Lower leg skin (tissue), 4 donors: ENCODE measurements at regions not wholly inside any gene's neighbourhood (a gene's known extent, or its start where the extent isn't known, plus 50 kb on each side); places are given as distances from the start of the nearest gene placed in this dataset.
"Not testable (repeated sequence)": the region's sequence is repeated elsewhere in the genome, so short reads cannot be mapped to it uniquely, and the experiment has no call there.

ENCODE experiments used
- DNase-seq, 2 donors: peaks; one replicate each; pipeline ENCODE4 v3.0.0-alpha.2; 2019; ENCODE audit warnings: low spot score in 2 of 2
- H3K4me3 ChIP-seq: fragments of 200-600 bp; sonication (generic); 2 replicates; pipeline ENCODE4 v1.5.1; 2017; ENCODE audit warnings: mild to moderate bottlenecking, low read depth; ENCODE audit not compliant: poor library complexity, severe bottlenecking
- CTCF ChIP-seq, 3 donors: fragments of 450-650 bp; IDR thresholded peaks; one replicate each; pipeline ENCODE4 v1.5.1; 2016; ENCODE audit warnings: antibody characterized with exemption in 3 of 3, mild to moderate bottlenecking in 3 of 3, moderate library complexity in 2 of 3
- POLR2A ChIP-seq, 2 donors: fragments of 450-650 bp; IDR thresholded peaks; one replicate each; pipeline ENCODE4 v1.6.1; 2016 to 2017; ENCODE audit warnings: antibody characterized with exemption in 2 of 2, mild to moderate bottlenecking in 1 of 2, moderate library complexity in 1 of 2
- WGBS, 2 donors: methylation state at CpG; one replicate each; pipeline ENCODE4 v1.1.5; 2018; 5-methylcytosine and 5-hydroxymethylcytosine counted together
- intact Hi-C: fragments of 100-400 bp; cut with DNase I; formaldehyde crosslinking; loops from one replicate; pipeline ENCODE4 v1.15.0; 2023; ENCODE audit warnings: low total_unique reads

- intact Hi-C loops, result no loop called here
- TF ChIP-seq POLR2A (IDR thresholded peaks at IDR 0.05) (no peak), CTCF (IDR thresholded peaks at IDR 0.05) (no peak)
- H3K4me3 ChIP-seq, result no peak overlapping the region
- DNase-seq, result no peak
Measured at GRCh38 chr3:67946436-67946835, 292.0 kb upstream of the SUCLG2 start.

- DNase-seq, result no peak
- 73 to 78% methylated on average over 1 of the region's 1 CpG for WGBS, 2 donors
- TF ChIP-seq POLR2A (IDR thresholded peaks at IDR 0.05) (no peak), CTCF (IDR thresholded peaks at IDR 0.05) (no peak)
- intact Hi-C loops, result no loop called here
- no peak overlapping the region for H3K4me3 ChIP-seq
Measured at GRCh38 chr3:67943546-67943945, 289.1 kb upstream of the SUCLG2 start.

GRCh38 chr3:67941433-67942030 lies 287.1 kb upstream of the SUCLG2 start:
- TF ChIP-seq POLR2A (IDR thresholded peaks at IDR 0.05), result no peak
- TF ChIP-seq CTCF (IDR thresholded peaks at IDR 0.05), result no peak
- WGBS, 2 donors, result 58 to 78% methylated on average over 3 of the region's 3 CpGs
- no peak overlapping the region for H3K4me3 ChIP-seq
- no peak for DNase-seq
- intact Hi-C loops, result no loop called here

- DNase-seq, result no peak
- no peak overlapping the region for H3K4me3 ChIP-seq
- intact Hi-C loops, result no loop called here
- no peak for TF ChIP-seq POLR2A (IDR thresholded peaks at IDR 0.05)
- TF ChIP-seq CTCF (IDR thresholded peaks at IDR 0.05), result no peak
- WGBS, 2 donors, result 73 to 77% methylated on average over 2 of the region's 2 CpGs
Measured at GRCh38 chr3:67940210-67940952, 286.0 kb upstream of the SUCLG2 start.

- intact Hi-C loops, result no loop called here
- no peak overlapping the region for H3K4me3 ChIP-seq
- TF ChIP-seq CTCF (IDR thresholded peaks at IDR 0.05) (no peak), POLR2A (IDR thresholded peaks at IDR 0.05) (no peak)
- WGBS, 2 donors, result 96 to 100% methylated on average over 1 of the region's 1 CpG
- DNase-seq, result no peak
Measured at GRCh38 chr3:67937498-67938118, 283.2 kb upstream of the SUCLG2 start.

- DNase-seq, H3K4me3 ChIP-seq, intact Hi-C loops: not testable (repeated sequence)
- 59 to 70% methylated on average over 4 of the region's 4 CpGs for WGBS, 2 donors
Measured at GRCh38 chr3:67930394-67930793, 276.0 kb upstream of the SUCLG2 start.
